Erythroblast (primary cell): ENCODE measurements at regions not wholly inside any gene's neighbourhood (a gene's known extent, or its start where the extent isn't known, plus 50 kb on each side); places are given as distances from the start of the nearest gene placed in this dataset.

Experiments used
- GATA1 ChIP-seq: IDR thresholded peaks from 2 replicates; pipeline ENCODE4 v1.6.1; 2011; ENCODE audit warnings: low read depth, mild to moderate bottlenecking, control low read depth, low read length, moderate library complexity
- POLR2A ChIP-seq: IDR thresholded peaks from 2 replicates; pipeline ENCODE4 v1.6.1; 2011; ENCODE audit warnings: mild to moderate bottlenecking, low read length

- TF ChIP-seq POLR2A (no peak), GATA1 (no peak)
Observed at GRCh38 chr16:62967163-62967562, 930.9 kb upstream of the CDH8 start.
